ENCODE measurements at regions not wholly inside any gene's neighbourhood (a gene's known extent, or its start where the extent isn't known, plus 50 kb on each side); places are given as distances from the start of the nearest gene placed in this dataset.
"Not testable (repeated sequence)": the region's sequence is repeated elsewhere in the genome, so short reads cannot be mapped to it uniquely, and the experiment has no call there.

DNA sequence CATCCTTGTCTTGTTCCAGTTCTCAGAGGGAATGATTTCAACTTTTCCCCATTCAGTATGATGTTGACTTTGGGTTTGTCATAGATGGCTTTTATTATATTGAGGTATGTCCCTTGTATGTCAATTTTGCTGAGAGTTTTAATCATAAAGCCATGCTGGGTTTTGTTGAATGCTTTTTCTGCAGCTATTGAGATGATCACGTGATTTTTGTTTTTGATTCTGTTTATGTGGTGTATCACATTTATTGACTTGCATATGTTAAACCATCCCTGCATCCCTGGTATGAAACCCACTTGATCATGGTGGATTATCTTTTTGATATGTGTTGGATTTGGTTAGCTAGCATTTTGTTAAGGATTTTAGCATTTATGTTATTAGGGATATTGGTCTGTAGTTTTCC, 53.2 kb upstream of the PHIP start:
- not testable (repeated sequence) for TF ChIP-seq EZH2 (IDR thresholded peaks at IDR 0.05; ENCODE audit: insufficient read depth, poor library complexity, severe bottlenecking); EZH2phosphoT487 (IDR thresholded peaks at IDR 0.05; ENCODE audit: insufficient read depth, low read depth)
